ENCODE measurements at regions not wholly inside any gene's neighbourhood (a gene's known extent, or its start where the extent isn't known, plus 50 kb on each side); places are given as distances from the start of the nearest gene placed in this dataset.
"Not testable (repeated sequence)": the region's sequence is repeated elsewhere in the genome, so short reads cannot be mapped to it uniquely, and the experiment has no call there.

GRCh38 chr2:144625226-144625625, 105.3 kb upstream of the ZEB2 start:
- TF ChIP-seq CTCF (IDR thresholded peaks at IDR 0.05; ENCODE audit: control insufficient read depth, insufficient read depth, low read depth, low read length, missing control alignments), result no peak
- H3K4me3 ChIP-seq (ENCODE audit: control insufficient read depth, low read depth, low read length), result no peak overlapping the region
- DNase-seq (ENCODE audit: low read depth), result no peak

- no peak for TF ChIP-seq CTCF (IDR thresholded peaks at IDR 0.05; ENCODE audit: control insufficient read depth, insufficient read depth, low read depth, low read length, missing control alignments)
Measured at GRCh38 chr2:144624451-144624850, 104.5 kb upstream of the ZEB2 start.

GRCh38 chr2:144622373-144622772, 102.5 kb upstream of the ZEB2 start:
- DNase-seq (ENCODE audit: low read depth); H3K4me3 ChIP-seq (ENCODE audit: control insufficient read depth, low read depth, low read length): not testable (repeated sequence)

More at GRCh38 chr2:144624451-144624850, 104.5 kb upstream of the ZEB2 start:
- H3K4me3 ChIP-seq (ENCODE audit: control insufficient read depth, low read depth, low read length), result no peak overlapping the region
- no peak for DNase-seq (ENCODE audit: low read depth)

- H3K4me3 ChIP-seq (ENCODE audit: control insufficient read depth, low read depth, low read length), result no peak overlapping the region
- no peak for DNase-seq (ENCODE audit: low read depth)
- no peak for TF ChIP-seq CTCF (IDR thresholded peaks at IDR 0.05; ENCODE audit: control insufficient read depth, insufficient read depth, low read depth, low read length, missing control alignments)
Measured at GRCh38 chr2:144621266-144621665, 101.3 kb upstream of the ZEB2 start.

- no peak for TF ChIP-seq CTCF (IDR thresholded peaks at IDR 0.05; ENCODE audit: control insufficient read depth, insufficient read depth, low read depth, low read length, missing control alignments)
- no peak overlapping the region for H3K4me3 ChIP-seq (ENCODE audit: control insufficient read depth, low read depth, low read length)
- no peak for DNase-seq (ENCODE audit: low read depth)
Measured at GRCh38 chr2:144619760-144620159, 99.8 kb upstream of the ZEB2 start.

GRCh38 chr2:144617171-144617570, 97.3 kb upstream of the ZEB2 start:
- DNase-seq (ENCODE audit: low read depth); H3K4me3 ChIP-seq (ENCODE audit: control insufficient read depth, low read depth, low read length): not testable (repeated sequence)

- no peak for TF ChIP-seq CTCF (IDR thresholded peaks at IDR 0.05; ENCODE audit: control insufficient read depth, insufficient read depth, low read depth, low read length, missing control alignments)
- H3K4me3 ChIP-seq (ENCODE audit: control insufficient read depth, low read depth, low read length), result no peak overlapping the region
- no peak for DNase-seq (ENCODE audit: low read depth)
Measured at GRCh38 chr2:144615866-144616565, 96.1 kb upstream of the ZEB2 start.
